Nephron (organoid): ENCODE measurements at regions not wholly inside any gene's neighbourhood (a gene's known extent, or its start where the extent isn't known, plus 50 kb on each side); places are given as distances from the start of the nearest gene placed in this dataset.
"Not testable (repeated sequence)": the region's sequence is repeated elsewhere in the genome, so short reads cannot be mapped to it uniquely, and the experiment has no call there.

Experiments
- H3K27ac Mint-ChIP-seq, 3 experiments: 2 replicates each; pipeline ENCODE4 v1.8.0; 2020; ENCODE audit warnings: mixed read lengths in 3 of 3, mild to moderate bottlenecking in 2 of 3, moderate library complexity in 1 of 3
- H3K27me3 Mint-ChIP-seq: 2 replicates; pipeline ENCODE4 v1.8.0; 2021; ENCODE audit warnings: low read depth, mild to moderate bottlenecking, moderate library complexity, mixed read lengths
- H3K36me3 Mint-ChIP-seq: 2 replicates; pipeline ENCODE4 v1.8.0; 2020; ENCODE audit warnings: low read depth, mixed read lengths
- H3K4me1 Mint-ChIP-seq: 2 replicates; pipeline ENCODE4 v1.8.0; 2020; ENCODE audit warnings: mixed read lengths
- H3K4me3 Mint-ChIP-seq, 3 experiments: 2 replicates each; pipeline ENCODE4 v1.8.0; 2020; ENCODE audit warnings: mild to moderate bottlenecking in 3 of 3, mixed read lengths in 3 of 3, moderate library complexity in 2 of 3
- H3K9me3 Mint-ChIP-seq: 2 replicates; pipeline ENCODE4 v1.8.0; 2020; ENCODE audit warnings: mixed read lengths
- CTCF ChIP-seq, 3 experiments: fragments of 200-600 bp; sonication (generic); IDR thresholded peaks; one replicate each; pipeline ENCODE4 v1.5.0; 2021; ENCODE audit warnings: antibody characterized with exemption in 3 of 3; ENCODE audit not compliant: unreplicated experiment in 3 of 3

GRCh38 chr3:110946810-110947209, 124.8 kb upstream of the NECTIN3 start:
- no peak for TF ChIP-seq CTCF (IDR thresholded peaks at IDR 0.05; ENCODE audit: unreplicated experiment in 3 of 3)
- Mint-ChIP-seq H3K27ac (no peak overlapping the region), H3K9me3 (peaks cover 42% of the 10 kb centered on the region), H3K4me3 (no peak overlapping the region), H3K27me3 (no peaks in the 10 kb centered on the region), H3K4me1 (no peaks in the 10 kb centered on the region), H3K36me3 (peaks cover 46% of the 10 kb centered on the region)

GRCh38 chr3:110949194-110949593, 122.4 kb upstream of the NECTIN3 start:
- H3K27ac Mint-ChIP-seq, H3K4me1 Mint-ChIP-seq, H3K27me3 Mint-ChIP-seq, H3K4me3 Mint-ChIP-seq: not testable (repeated sequence)
- peaks cover 41% of the 10 kb centered on the region for H3K9me3 Mint-ChIP-seq
- peaks cover 51% of the 10 kb centered on the region for H3K36me3 Mint-ChIP-seq

- H3K9me3 Mint-ChIP-seq, result peaks cover 4% of the 10 kb centered on the region
These were observed 116.2 kb upstream of the NECTIN3 start for GRCh38 chr3:110955301-110955880.

GRCh38 chr3:110956081-110956480, 115.5 kb upstream of the NECTIN3 start:
- peaks cover 5% of the 10 kb centered on the region for H3K4me1 Mint-ChIP-seq
- H3K9me3 Mint-ChIP-seq, result peaks cover 4% of the 10 kb centered on the region

More at GRCh38 chr3:110955301-110955880, 116.2 kb upstream of the NECTIN3 start:
- no peak for TF ChIP-seq CTCF (IDR thresholded peaks at IDR 0.05; ENCODE audit: unreplicated experiment in 3 of 3)
- Mint-ChIP-seq H3K27me3 (no peaks in the 10 kb centered on the region), H3K4me3 (no peak overlapping the region), H3K36me3 (peaks cover 17% of the 10 kb centered on the region), H3K4me1 (peaks cover 5% of the 10 kb centered on the region), H3K27ac (no peak overlapping the region)

GRCh38 chr3:110957247-110958025, 114.2 kb upstream of the NECTIN3 start:
- no peaks in the 10 kb centered on the region for H3K27me3 Mint-ChIP-seq
- H3K4me1 Mint-ChIP-seq, result peaks cover 5% of the 10 kb centered on the region
- H3K27ac Mint-ChIP-seq, result no peak overlapping the region
- TF ChIP-seq CTCF (IDR thresholded peaks at IDR 0.05; ENCODE audit: unreplicated experiment in 3 of 3), result no peak
- peaks cover 4% of the 10 kb centered on the region for H3K36me3 Mint-ChIP-seq
- H3K9me3 Mint-ChIP-seq, result peaks cover 6% of the 10 kb centered on the region
- no peak overlapping the region for H3K4me3 Mint-ChIP-seq

More at GRCh38 chr3:110956081-110956480, 115.5 kb upstream of the NECTIN3 start:
- Mint-ChIP-seq H3K4me3 (no peak overlapping the region), H3K27ac (no peak overlapping the region), H3K27me3 (no peaks in the 10 kb centered on the region), H3K36me3 (peaks cover 14% of the 10 kb centered on the region)
- no peak for TF ChIP-seq CTCF (IDR thresholded peaks at IDR 0.05; ENCODE audit: unreplicated experiment in 3 of 3)

GRCh38 chr3:110958313-110959147, 113.1 kb upstream of the NECTIN3 start:
- no peak for TF ChIP-seq CTCF (IDR thresholded peaks at IDR 0.05; ENCODE audit: unreplicated experiment in 3 of 3)
- peaks cover 8% of the 10 kb centered on the region for H3K9me3 Mint-ChIP-seq
- peaks cover 5% of the 10 kb centered on the region for H3K4me1 Mint-ChIP-seq
- no peaks in the 10 kb centered on the region for H3K27me3 Mint-ChIP-seq
- H3K4me3 Mint-ChIP-seq, result no peak overlapping the region
- no peak overlapping the region for H3K27ac Mint-ChIP-seq
- H3K36me3 Mint-ChIP-seq, result no peaks in the 10 kb centered on the region
